ENCODE measurements at regions not wholly inside any gene's neighbourhood (a gene's known extent, or its start where the extent isn't known, plus 50 kb on each side); places are given as distances from the start of the nearest gene placed in this dataset.

- TF ChIP-seq CTCF (optimal IDR thresholded peaks at IDR 0.05 in 1 of 3, IDR thresholded peaks at IDR 0.05 in 1 of 3, conservative IDR thresholded peaks at IDR 0.05 in 1 of 3; ENCODE audit: extremely low read depth in 1 of 3, insufficient read depth in 2 of 3, low read length in 3 of 3) (no peak), EZH2 (IDR thresholded peaks at IDR 0.05; ENCODE audit: low read length) (no peak)
Measured at GRCh38 chr9:23153058-23153457, 673.0 kb downstream of the ELAVL2 start.
